ENCODE measurements at regions not wholly inside any gene's neighbourhood (a gene's known extent, or its start where the extent isn't known, plus 50 kb on each side); places are given as distances from the start of the nearest gene placed in this dataset.

DNA sequence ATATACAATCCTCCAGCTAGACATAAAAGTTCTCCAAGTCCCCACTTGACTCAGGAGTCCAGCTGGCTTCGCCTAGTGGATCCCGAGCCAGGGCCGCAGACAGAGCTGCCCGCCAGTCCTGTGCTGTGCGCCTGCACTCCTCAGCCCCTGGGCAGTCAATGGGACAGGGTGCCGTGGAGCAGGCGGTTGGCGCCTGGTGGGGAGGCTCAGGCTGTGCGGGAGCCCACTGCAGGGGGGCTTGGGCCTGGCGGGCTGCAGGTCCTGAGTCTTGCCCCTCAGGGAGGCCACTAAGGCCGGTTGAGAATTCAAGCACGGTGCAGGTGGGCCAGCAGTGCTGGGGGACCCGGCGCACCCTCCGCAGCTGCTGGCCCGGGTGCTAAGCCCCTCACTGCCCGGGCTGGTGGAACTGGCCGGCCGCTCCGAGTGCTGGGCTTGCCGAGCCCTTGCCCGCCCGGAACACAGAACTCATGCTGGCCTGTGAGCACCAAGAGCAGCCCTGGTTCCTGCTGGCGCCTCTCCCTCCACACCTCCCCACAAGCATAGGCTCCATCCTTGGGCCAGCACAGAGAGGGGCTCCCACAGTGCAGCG is 884.8 kb upstream of the LRRC4C start:
- Histone ChIP-seq H3K9me3 (ENCODE audit: control insufficient read depth in 2 of 3, low read length in 3 of 3) (no peaks in the 10 kb centered on the region), H3K36me3 (ENCODE audit: control insufficient read depth in 2 of 3, insufficient read depth in 3 of 3, low read length in 3 of 3) (no peaks in the 10 kb centered on the region), H3K4me1 (ENCODE audit: control insufficient read depth in 2 of 2, insufficient read depth in 2 of 2, low read length in 2 of 2) (no peaks in the 10 kb centered on the region), H3K27me3 (ENCODE audit: control insufficient read depth in 2 of 2, insufficient read depth in 2 of 2, low read length in 2 of 2) (no peaks in the 10 kb centered on the region), H3K27ac (ENCODE audit: low read depth, low read length) (no peak overlapping the region), H3K4me3 (ENCODE audit: low read length) (no peak overlapping the region)
- H3K4me1 Mint-ChIP-seq = no peaks in the 10 kb centered on the region
- no peak overlapping the region for H3K27ac Mint-ChIP-seq
- H3K4me3 Mint-ChIP-seq = no peak overlapping the region
- CTCF ChIA-PET = no interaction called here
- DNase-seq (no peak), ATAC-seq (no peak)
- no peaks in the 10 kb centered on the region for H3K36me3 Mint-ChIP-seq
- no peaks in the 10 kb centered on the region for H3K27me3 Mint-ChIP-seq
- peaks cover 0 to 20% (median 7%) of the 10 kb centered on the region in 11 donors for H3K9me3 Mint-ChIP-seq
- POLR2A ChIA-PET = no interaction called here
- intact Hi-C loops (cut with micrococcal nuclease) = no loop called here

DNA sequence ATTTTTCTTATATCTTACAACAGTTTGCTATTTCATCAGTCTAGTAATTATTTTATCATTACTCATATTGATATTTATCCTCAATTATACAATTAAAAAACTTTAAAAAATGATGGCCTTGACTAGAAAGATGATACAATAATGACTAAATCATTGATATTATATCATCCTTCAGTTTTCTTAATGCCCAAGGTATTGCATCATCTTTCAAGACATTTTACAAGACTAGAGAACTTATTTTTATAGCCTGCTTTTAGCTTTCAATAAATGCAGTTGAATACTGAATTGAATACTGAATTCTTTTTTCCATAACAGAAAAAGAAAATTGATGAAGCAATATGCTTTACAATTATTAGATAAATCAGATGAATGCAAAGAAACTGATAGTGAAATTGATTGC is 886.5 kb upstream of the LRRC4C start:
- Histone ChIP-seq H3K4me3 (ENCODE audit: low read length) (no peak overlapping the region), H3K9me3 (ENCODE audit: control insufficient read depth in 2 of 3, low read length in 3 of 3) (no peaks in the 10 kb centered on the region), H3K36me3 (ENCODE audit: control insufficient read depth in 2 of 3, insufficient read depth in 3 of 3, low read length in 3 of 3) (no peaks in the 10 kb centered on the region), H3K27ac (ENCODE audit: low read depth, low read length) (no peak overlapping the region), H3K4me1 (ENCODE audit: control insufficient read depth in 2 of 2, insufficient read depth in 2 of 2, low read length in 2 of 2) (no peaks in the 10 kb centered on the region), H3K27me3 (ENCODE audit: control insufficient read depth in 2 of 2, insufficient read depth in 2 of 2, low read length in 2 of 2) (no peaks in the 10 kb centered on the region)
- H3K36me3 Mint-ChIP-seq = no peaks in the 10 kb centered on the region
- no peaks in the 10 kb centered on the region for H3K4me1 Mint-ChIP-seq
- no peak overlapping the region for H3K27ac Mint-ChIP-seq
- intact Hi-C loops (cut with micrococcal nuclease) = no loop called here
- ChIA-PET POLR2A (no interaction called here), CTCF (no interaction called here)
- peaks cover 0 to 24% (median 4%) of the 10 kb centered on the region in 11 donors for H3K9me3 Mint-ChIP-seq
- H3K4me3 Mint-ChIP-seq = no peak overlapping the region
- H3K27me3 Mint-ChIP-seq = no peaks in the 10 kb centered on the region
- DNase-seq = no peak
- ATAC-seq = no peak

DNA sequence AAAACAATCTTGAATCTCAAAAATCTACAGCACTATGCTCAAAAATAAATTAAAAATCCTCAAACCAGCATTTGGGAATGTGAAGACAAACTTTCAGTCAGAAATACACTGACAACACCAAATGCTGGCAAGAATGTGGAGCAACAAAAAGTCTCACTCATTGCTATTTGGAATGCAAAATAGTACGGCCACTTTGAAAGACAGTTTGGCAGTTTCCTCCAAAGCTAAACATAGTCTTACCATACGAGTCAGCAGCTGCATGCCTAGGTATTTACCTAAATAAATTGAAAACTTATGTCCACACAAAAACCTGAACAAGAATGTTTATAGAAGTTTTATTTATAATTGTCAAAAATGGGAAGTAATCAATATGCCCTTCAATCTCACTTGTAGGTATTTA is 904.2 kb upstream of the LRRC4C start:
- DNase-seq (no peak), ATAC-seq (no peak)
- Histone ChIP-seq H3K27me3 (ENCODE audit: control insufficient read depth in 2 of 2, insufficient read depth in 2 of 2, low read length in 2 of 2) (no peaks in the 10 kb centered on the region), H3K9me3 (ENCODE audit: control insufficient read depth in 2 of 3, low read length in 3 of 3) (no peaks in the 10 kb centered on the region), H3K27ac (ENCODE audit: low read depth, low read length) (no peak overlapping the region), H3K36me3 (ENCODE audit: control insufficient read depth in 2 of 3, insufficient read depth in 3 of 3, low read length in 3 of 3) (no peaks in the 10 kb centered on the region), H3K4me1 (ENCODE audit: control insufficient read depth in 2 of 2, insufficient read depth in 2 of 2, low read length in 2 of 2) (no peaks in the 10 kb centered on the region), H3K4me3 (ENCODE audit: low read length) (no peak overlapping the region)
- ChIA-PET CTCF (no interaction called here), POLR2A (no interaction called here)
- H3K36me3 Mint-ChIP-seq = no peaks in the 10 kb centered on the region
- no peaks in the 10 kb centered on the region for H3K4me1 Mint-ChIP-seq
- H3K27ac Mint-ChIP-seq = no peak overlapping the region
- no peak overlapping the region for H3K4me3 Mint-ChIP-seq
- no peaks in the 10 kb centered on the region for H3K27me3 Mint-ChIP-seq
- intact Hi-C loops (cut with micrococcal nuclease) = no loop called here
- H3K9me3 Mint-ChIP-seq = peaks cover 2 to 36% (median 17%) of the 10 kb centered on the region in 11 donors

DNA sequence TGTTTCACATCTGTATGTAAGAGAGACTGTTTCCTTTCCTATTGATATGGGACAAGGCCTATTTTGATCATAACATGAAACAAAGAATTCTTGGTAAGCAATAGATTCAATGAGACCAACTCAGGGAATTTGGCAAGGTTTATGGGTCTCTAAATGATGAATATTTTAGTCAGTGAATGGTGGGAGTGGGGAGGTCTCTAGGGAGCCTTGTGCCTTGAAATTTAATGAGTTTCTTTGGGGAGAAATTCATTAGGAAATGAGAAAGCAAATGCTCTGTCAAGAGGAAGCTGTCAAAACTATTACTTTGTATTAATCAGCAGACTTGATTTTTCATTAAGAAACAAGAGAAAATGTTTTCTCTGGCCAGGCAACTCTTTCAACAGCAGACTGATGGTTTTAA is 921.7 kb upstream of the API5 start:
- Mint-ChIP-seq H3K36me3 (no peaks in the 10 kb centered on the region), H3K27ac (no peak overlapping the region), H3K9me3 (peaks cover 3 to 35% (median 14%) of the 10 kb centered on the region in 11 donors), H3K27me3 (no peaks in the 10 kb centered on the region), H3K4me3 (no peak overlapping the region), H3K4me1 (no peaks in the 10 kb centered on the region)
- no peak overlapping the region for H3K27ac ChIP-seq (ENCODE audit: low read depth, low read length)
- DNase-seq (no peak), ATAC-seq (no peak)
- H3K9me3 ChIP-seq (ENCODE audit: control insufficient read depth in 2 of 3, low read length in 3 of 3) = no peaks in the 10 kb centered on the region
- H3K4me3 ChIP-seq (ENCODE audit: low read length) = no peak overlapping the region
- no peaks in the 10 kb centered on the region for H3K27me3 ChIP-seq (ENCODE audit: control insufficient read depth in 2 of 2, insufficient read depth in 2 of 2, low read length in 2 of 2)
- no peaks in the 10 kb centered on the region for H3K36me3 ChIP-seq (ENCODE audit: control insufficient read depth in 2 of 3, insufficient read depth in 3 of 3, low read length in 3 of 3)
- intact Hi-C loops (cut with micrococcal nuclease) = no loop called here
- no peaks in the 10 kb centered on the region for H3K4me1 ChIP-seq (ENCODE audit: control insufficient read depth in 2 of 2, insufficient read depth in 2 of 2, low read length in 2 of 2)
- ChIA-PET CTCF (no interaction called here), POLR2A (no interaction called here)

DNA sequence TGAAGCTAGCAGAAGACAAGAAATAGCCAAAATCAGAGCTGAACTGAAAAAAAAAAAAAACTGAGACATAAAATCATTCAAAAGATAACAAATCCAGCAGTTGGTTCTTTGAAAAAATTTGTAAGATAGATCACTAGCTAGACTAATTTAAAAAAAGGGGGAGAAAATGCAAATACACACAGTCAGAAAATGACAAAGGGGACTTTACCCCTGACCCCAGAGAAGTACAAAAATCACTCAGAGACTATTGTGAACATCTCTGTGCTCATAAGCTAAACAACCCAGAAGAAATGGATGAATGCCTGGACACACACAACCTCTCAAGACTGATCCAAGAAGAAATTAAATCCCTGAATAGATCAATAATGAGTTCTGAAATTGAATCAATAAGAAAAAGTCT is 914.3 kb upstream of the API5 start:
- Mint-ChIP-seq H3K9me3 (peaks cover 0 to 42% (median 6%) of the 10 kb centered on the region in 11 donors), H3K27me3 (no peaks in the 10 kb centered on the region), H3K36me3 (no peaks in the 10 kb centered on the region), H3K4me3 (no peak overlapping the region), H3K27ac (no peak overlapping the region), H3K4me1 (no peaks in the 10 kb centered on the region)
- no peak for DNase-seq
- ChIA-PET CTCF (no interaction called here), POLR2A (no interaction called here)
- intact Hi-C loops (cut with micrococcal nuclease) = no loop called here
- H3K27me3 ChIP-seq (ENCODE audit: control insufficient read depth in 2 of 2, insufficient read depth in 2 of 2, low read length in 2 of 2) = no peaks in the 10 kb centered on the region
- H3K4me3 ChIP-seq (ENCODE audit: low read length) = no peak overlapping the region
- ATAC-seq = no peak
- H3K9me3 ChIP-seq (ENCODE audit: control insufficient read depth in 2 of 3, low read length in 3 of 3) = peaks cover 0 to 8% (median 0%) of the 10 kb centered on the region in 3 experiments
- H3K27ac ChIP-seq (ENCODE audit: low read depth, low read length) = no peak overlapping the region
- no peaks in the 10 kb centered on the region for H3K36me3 ChIP-seq (ENCODE audit: control insufficient read depth in 2 of 3, insufficient read depth in 3 of 3, low read length in 3 of 3)
- H3K4me1 ChIP-seq (ENCODE audit: control insufficient read depth in 2 of 2, insufficient read depth in 2 of 2, low read length in 2 of 2) = no peaks in the 10 kb centered on the region

DNA sequence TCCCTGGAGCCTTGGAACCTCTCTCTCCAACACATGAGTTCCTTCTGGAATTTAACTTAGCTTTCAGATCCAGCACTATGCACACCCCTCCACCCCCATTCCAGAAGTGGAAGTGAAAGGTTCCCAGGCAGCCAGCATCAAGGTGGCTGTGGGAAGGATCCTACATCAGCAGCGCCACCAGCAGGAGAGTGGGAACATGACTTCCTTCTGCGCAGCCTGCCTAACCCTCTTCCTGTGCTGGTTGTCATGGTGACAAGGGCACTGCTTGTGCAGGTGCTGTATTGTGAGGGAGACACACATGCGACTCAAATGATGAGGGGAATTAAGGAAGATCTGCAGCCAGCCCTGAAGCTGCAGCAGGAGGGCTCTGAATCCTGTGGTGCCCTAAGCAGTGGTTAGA is 904.5 kb upstream of the API5 start:
- no peaks in the 10 kb centered on the region for H3K36me3 Mint-ChIP-seq
- Histone ChIP-seq H3K36me3 (ENCODE audit: control insufficient read depth in 2 of 3, insufficient read depth in 3 of 3, low read length in 3 of 3) (no peaks in the 10 kb centered on the region), H3K27ac (ENCODE audit: low read depth, low read length) (no peak overlapping the region), H3K4me1 (ENCODE audit: control insufficient read depth in 2 of 2, insufficient read depth in 2 of 2, low read length in 2 of 2) (no peaks in the 10 kb centered on the region), H3K27me3 (ENCODE audit: control insufficient read depth in 2 of 2, insufficient read depth in 2 of 2, low read length in 2 of 2) (no peaks in the 10 kb centered on the region), H3K9me3 (ENCODE audit: control insufficient read depth in 2 of 3, low read length in 3 of 3) (no peaks in the 10 kb centered on the region), H3K4me3 (ENCODE audit: low read length) (no peak overlapping the region)
- no peak overlapping the region for H3K27ac Mint-ChIP-seq
- peaks cover 3 to 18% (median 6%) of the 10 kb centered on the region in 11 donors for H3K9me3 Mint-ChIP-seq
- no peaks in the 10 kb centered on the region for H3K4me1 Mint-ChIP-seq
- H3K4me3 Mint-ChIP-seq = no peak overlapping the region
- intact Hi-C loops (cut with micrococcal nuclease) = no loop called here
- ATAC-seq (no peak), DNase-seq (no peak)
- CTCF ChIA-PET = no interaction called here
- H3K27me3 Mint-ChIP-seq = no peaks in the 10 kb centered on the region
- POLR2A ChIA-PET = no interaction called here

DNA sequence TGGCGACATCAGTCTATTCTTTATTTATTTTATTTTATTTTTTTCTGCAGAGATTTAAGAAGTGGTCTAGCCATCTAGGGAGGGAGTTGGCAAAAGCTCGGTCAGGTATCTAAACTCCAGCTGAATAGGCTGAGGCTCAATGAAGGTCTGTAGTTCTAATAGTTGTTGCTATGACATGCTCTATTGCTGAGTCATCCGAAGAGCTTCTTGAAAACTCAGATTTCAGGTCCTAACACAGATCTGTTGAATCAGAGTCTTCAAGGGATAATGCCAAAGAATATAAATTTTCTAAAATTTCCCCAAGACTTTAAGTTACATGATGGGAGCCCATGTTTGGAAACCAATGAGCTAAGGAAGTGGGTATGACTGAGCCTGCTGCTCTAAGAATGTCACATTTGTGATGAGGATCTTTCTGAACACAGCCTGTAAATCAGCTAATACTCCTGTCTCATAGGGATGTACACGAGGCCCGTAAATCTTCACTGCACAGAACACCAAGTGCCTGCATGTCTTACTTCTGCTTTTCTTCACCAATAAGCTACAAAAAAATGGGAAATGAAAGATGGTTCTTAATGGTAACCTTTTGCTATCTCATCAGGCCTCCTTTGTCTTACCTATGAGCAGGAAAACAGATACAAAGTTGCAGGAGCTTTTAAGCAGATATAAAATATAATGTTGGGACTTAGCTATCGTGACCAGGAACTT is 901.4 kb upstream of the API5 start:
- POLR2A ChIA-PET = no interaction called here
- H3K36me3 ChIP-seq (ENCODE audit: control insufficient read depth in 2 of 3, insufficient read depth in 3 of 3, low read length in 3 of 3) = no peaks in the 10 kb centered on the region
- no peak overlapping the region for H3K27ac Mint-ChIP-seq
- CTCF ChIA-PET = no interaction called here
- no peak overlapping the region for H3K27ac ChIP-seq (ENCODE audit: low read depth, low read length)
- ATAC-seq (no peak), DNase-seq (no peak)
- H3K9me3 ChIP-seq (ENCODE audit: control insufficient read depth in 2 of 3, low read length in 3 of 3) = no peaks in the 10 kb centered on the region
- no peaks in the 10 kb centered on the region for H3K27me3 Mint-ChIP-seq
- H3K4me1 Mint-ChIP-seq = no peaks in the 10 kb centered on the region
- no peak overlapping the region for H3K4me3 ChIP-seq (ENCODE audit: low read length)
- H3K9me3 Mint-ChIP-seq = peaks cover 0 to 18% (median 6%) of the 10 kb centered on the region in 11 donors
- intact Hi-C loops (cut with micrococcal nuclease) = no loop called here
- H3K27me3 ChIP-seq (ENCODE audit: control insufficient read depth in 2 of 2, insufficient read depth in 2 of 2, low read length in 2 of 2) = no peaks in the 10 kb centered on the region
- H3K36me3 Mint-ChIP-seq = no peaks in the 10 kb centered on the region
- H3K4me3 Mint-ChIP-seq = no peak overlapping the region
- no peaks in the 10 kb centered on the region for H3K4me1 ChIP-seq (ENCODE audit: control insufficient read depth in 2 of 2, insufficient read depth in 2 of 2, low read length in 2 of 2)

Data from naive thymus-derived CD4-positive, alpha-beta T cell (primary cell).